HL-60 (cell line): ENCODE measurements at regions not wholly inside any gene's neighbourhood (a gene's known extent, or its start where the extent isn't known, plus 50 kb on each side); places are given as distances from the start of the nearest gene placed in this dataset.
"Not testable (repeated sequence)": the region's sequence is repeated elsewhere in the genome, so short reads cannot be mapped to it uniquely, and the experiment has no call there.

ENCODE experiments used
- POLR2AphosphoS5 ChIP-seq: IDR thresholded peaks from 2 replicates; pipeline ENCODE4 v1.6.1; 2012; ENCODE audit warnings: low read depth
- REST ChIP-seq: IDR thresholded peaks from 2 replicates; pipeline ENCODE4 v1.6.1; 2012; ENCODE audit warnings: low read depth; ENCODE audit not compliant: insufficient replicate concordance

- TF ChIP-seq REST, POLR2AphosphoS5: not testable (repeated sequence)
Measured at GRCh38 chr16:29142506-29142905, 157.7 kb downstream of the LAT start.
